SK-N-SH (cell line): ENCODE measurements at regions not wholly inside any gene's neighbourhood (a gene's known extent, or its start where the extent isn't known, plus 50 kb on each side); places are given as distances from the start of the nearest gene placed in this dataset.

Experiments used
- CTCF ChIA-PET: fragments of 300-600, 350-600 bp; formaldehyde crosslinking; extraction: SDS; loops from one replicate; lab custom pipeline; 2021; lab: Yijun Ruan, JAX
- POLR2A ChIA-PET: fragments of 350-600 bp; sonication (Branson Sonifier 250); formaldehyde crosslinking; extraction: SDS; loops from one replicate; lab custom pipeline; 2020; ENCODE audit warnings: antibody characterized with exemption, inconsistent platforms; lab: Yijun Ruan, JAX
- DNase-seq: peaks from one replicate; pipeline ENCODE4 v3.0.0; 2012
- H2AFZ ChIP-seq: fragments of 200-600 bp; sonication (generic); 2 replicates; pipeline ENCODE4 v1.8.1; 2016; ENCODE audit warnings: antibody characterized with exemption, mild to moderate bottlenecking, low read depth
- H3F3A ChIP-seq: fragments of 200-600 bp; sonication (generic); replicated peaks from 2 replicates; pipeline ENCODE3; 2016; ENCODE audit warnings: antibody characterized with exemption, mild to moderate bottlenecking; ENCODE audit not compliant: insufficient read depth
- H3K27ac ChIP-seq, 2 experiments: fragments of 200-500 bp in 1 of 2; fragments of 200-600 bp in 1 of 2; sonication (Bioruptor generic) in 1 of 2; sonication (generic), shearing (Covaris generic) in 1 of 2; 2 replicates each; pipeline versions ENCODE4 v1.5.1 to v1.6.1; 2014 to 2016; ENCODE audit warnings: low read depth in 2 of 2, inconsistent platforms in 1 of 2, low read length in 1 of 2, mild to moderate bottlenecking in 1 of 2, mixed read lengths in 1 of 2
- H3K27me3 ChIP-seq: fragments of 200-600 bp; sonication (generic), shearing (Covaris generic); 2 replicates; pipeline ENCODE4 v1.6.1; 2016; ENCODE audit warnings: mixed run types; ENCODE audit not compliant: insufficient read depth
- H3K36me3 ChIP-seq, 2 experiments: fragments of 200-500 bp in 1 of 2; fragments of 200-600 bp in 1 of 2; sonication (Bioruptor generic) in 1 of 2; sonication (generic) in 1 of 2; replicated peaks in 1 of 2; 2 replicates each; pipeline versions ENCODE3 to v1.5.1; 2014 to 2016; ENCODE audit warnings: low read length in 1 of 2, mild to moderate bottlenecking in 1 of 2; ENCODE audit not compliant: insufficient read depth in 2 of 2, control insufficient read depth in 1 of 2
- H3K4me1 ChIP-seq, 2 experiments: fragments of 200-500 bp in 1 of 2; fragments of 200-600 bp in 1 of 2; sonication (Bioruptor generic) in 1 of 2; sonication (generic), shearing (Covaris generic) in 1 of 2; 2 replicates each; pipeline versions ENCODE4 v1.5.1 to v1.6.1; 2014 to 2016; ENCODE audit warnings: low read depth in 1 of 2, low read length in 1 of 2, mixed run types in 1 of 2; ENCODE audit not compliant: insufficient read depth in 2 of 2, control insufficient read depth in 1 of 2
- H3K4me2 ChIP-seq: fragments of 200-600 bp; sonication (generic), shearing (Covaris generic); 2 replicates; pipeline ENCODE4 v1.6.1; 2017; ENCODE audit warnings: mixed run types
- H3K4me3 ChIP-seq, 2 experiments: fragments of 200-500 bp in 1 of 2; fragments of 200-600 bp in 1 of 2; sonication (Bioruptor generic) in 1 of 2; sonication (generic), shearing (Covaris generic) in 1 of 2; 2 replicates each; pipeline versions ENCODE4 v1.5.1 to v1.8.1; 2014 to 2016; ENCODE audit warnings: low read depth in 2 of 2, inconsistent platforms in 1 of 2, low read length in 1 of 2, mild to moderate bottlenecking in 1 of 2, mixed read lengths in 1 of 2, moderate library complexity in 1 of 2
- H3K79me2 ChIP-seq: fragments of 200-600 bp; sonication (generic); 2 replicates; pipeline ENCODE4 v1.8.1; 2017; ENCODE audit warnings: mild to moderate bottlenecking; ENCODE audit not compliant: insufficient read depth
- H3K9ac ChIP-seq: fragments of 200-600 bp; sonication (generic); 2 replicates; pipeline ENCODE4 v1.6.1; 2017; ENCODE audit warnings: mixed run types
- H3K9me2 ChIP-seq: fragments of 200-600 bp; sonication (generic); 2 replicates; pipeline ENCODE4 v1.6.1; 2017; ENCODE audit warnings: mixed run types
- H3K9me3 ChIP-seq: fragments of 200-600 bp; sonication (generic); 2 replicates; pipeline ENCODE4 v1.6.1; 2017; ENCODE audit warnings: mixed run types, mild to moderate bottlenecking, moderate library complexity
- H4K20me1 ChIP-seq: fragments of 200-600 bp; sonication (generic); 2 replicates; pipeline ENCODE4 v1.6.1; 2017; ENCODE audit warnings: mild to moderate bottlenecking, mixed run types; ENCODE audit not compliant: insufficient read depth
- CTCF ChIP-seq: fragments of 200-600 bp; sonication (generic); IDR thresholded peaks from 2 replicates; pipeline ENCODE4 v1.6.1; 2017; ENCODE audit warnings: antibody characterized with exemption, mild to moderate bottlenecking, moderate library complexity
- EP300 ChIP-seq, 2 experiments: IDR thresholded peaks; 2 replicates each; pipeline versions ENCODE4 v1.4.0 to v1.6.1; 2012; ENCODE audit warnings: borderline replicate concordance in 1 of 2, low read depth in 1 of 2, low read length in 1 of 2
- FOSL2 ChIP-seq: IDR thresholded peaks from 2 replicates; pipeline ENCODE4 v1.4.0; 2012; ENCODE audit warnings: low read depth, mild to moderate bottlenecking, moderate library complexity, borderline replicate concordance
- FOXJ3 ChIP-seq: sonication (generic); formaldehyde crosslinking; IDR thresholded peaks from 2 replicates; pipeline ENCODE4 v1.5.1; 2020; ENCODE audit warnings: mild to moderate bottlenecking, missing genetic modification reagents
- FOXM1 ChIP-seq: IDR thresholded peaks from 2 replicates; pipeline ENCODE4 v1.4.0; 2012; ENCODE audit warnings: low read depth, mild to moderate bottlenecking
- GABPA ChIP-seq: IDR thresholded peaks from 2 replicates; pipeline ENCODE4 v1.4.0; 2012; ENCODE audit warnings: low read depth, mild to moderate bottlenecking
- GATA2 ChIP-seq: sonication (generic); formaldehyde crosslinking; IDR thresholded peaks from 2 replicates; pipeline ENCODE4 v1.5.0; 2020; ENCODE audit warnings: mild to moderate bottlenecking, missing genetic modification reagents
- IRF3 ChIP-seq: fragments of 150-350 bp; IDR thresholded peaks from 2 replicates; pipeline ENCODE4 v1.6.1; 2016; ENCODE audit warnings: mild to moderate bottlenecking, low read depth, low read length
- MAX ChIP-seq: IDR thresholded peaks from 2 replicates; pipeline ENCODE4 v1.4.0; 2012; ENCODE audit warnings: low read depth
- MXI1 ChIP-seq: IDR thresholded peaks from 2 replicates; pipeline ENCODE4 v1.6.1; 2012; ENCODE audit warnings: mild to moderate bottlenecking, low read depth, low read length, improper control_type of control experiment
- NFIC ChIP-seq: IDR thresholded peaks from 2 replicates; pipeline ENCODE4 v1.4.0; 2012; ENCODE audit warnings: borderline replicate concordance
- POLR2AphosphoS5 ChIP-seq: IDR thresholded peaks from 2 replicates; pipeline ENCODE4 v1.6.1; 2012; ENCODE audit warnings: low read depth, low read length
- REST ChIP-seq: IDR thresholded peaks from 2 replicates; pipeline ENCODE4 v1.6.1; 2012; ENCODE audit warnings: mild to moderate bottlenecking, low read depth, low read length, moderate library complexity
- SIN3A ChIP-seq: IDR thresholded peaks from 2 replicates; pipeline ENCODE4 v1.6.1; 2012; ENCODE audit warnings: low read depth, mild to moderate bottlenecking, low read length, moderate library complexity, borderline replicate concordance
- USF2 ChIP-seq: fragments of 150-350 bp; IDR thresholded peaks from 2 replicates; pipeline ENCODE4 v1.6.1; 2017; ENCODE audit warnings: antibody characterized with exemption, low read length, low read depth, borderline replicate concordance
- YY1 ChIP-seq: IDR thresholded peaks from 2 replicates; pipeline ENCODE4 v1.4.0; 2012; ENCODE audit warnings: low read depth, mild to moderate bottlenecking
- WGBS: methylation state at CpG from one replicate; pipeline ENCODE4 v1.1.6; 2017; ENCODE audit warnings: low lambda C conversion rate; 5-methylcytosine and 5-hydroxymethylcytosine counted together

GRCh38 chr2:228777855-228778355 lies 493.2 kb downstream of the PID1 start:
- Histone ChIP-seq H2AFZ (no peak overlapping the region), H3K27me3 (no peaks in the 10 kb centered on the region), H3K36me3 (no peaks in the 10 kb centered on the region), H3K4me2 (no peak overlapping the region), H3K4me1 (no peaks in the 10 kb centered on the region)
- DNase-seq: no peak
- no peak for TF ChIP-seq MAX
- TF ChIP-seq REST: no peak
- no peak for TF ChIP-seq IRF3
- TF ChIP-seq SIN3A: no peak
- TF ChIP-seq, all 33 proteins: peak for 0
- ChIA-PET CTCF (no interaction called here), POLR2A (no interaction called here)
- H3F3A ChIP-seq: no peaks in the 10 kb centered on the region
- H3K27ac ChIP-seq: no peak overlapping the region
- no peak overlapping the region for H3K4me3 ChIP-seq
- no peaks in the 10 kb centered on the region for H3K9me2 ChIP-seq
- H3K9ac ChIP-seq: no peak overlapping the region
- WGBS: 37% methylated on average over 5 of the region's 5 CpGs
- no peaks in the 10 kb centered on the region for H3K9me3 ChIP-seq
- no peaks in the 10 kb centered on the region for H4K20me1 ChIP-seq
- no peaks in the 10 kb centered on the region for H3K79me2 ChIP-seq

GRCh38 chr2:228774548-228774947 lies 496.5 kb downstream of the PID1 start:
- H3K4me1 ChIP-seq: no peaks in the 10 kb centered on the region
- H3K9me3 ChIP-seq: no peaks in the 10 kb centered on the region
- no peaks in the 10 kb centered on the region for H4K20me1 ChIP-seq
- WGBS: 17% methylated on average over 2 of the region's 2 CpGs
- no peaks in the 10 kb centered on the region for H3K27me3 ChIP-seq
- CTCF ChIA-PET: no interaction called here
- no peak overlapping the region for H3K4me3 ChIP-seq
- no peak overlapping the region for H3K4me2 ChIP-seq
- peak; percentile 65 for TF ChIP-seq GATA2 (CRISPR knock-in tag)
- TF ChIP-seq FOXJ3: no peak
- no peak for TF ChIP-seq FOXM1
- 0 out of 4 replicates have a peak, but pooled peaks of 1 of the 2 experiments have one; percentile 6 for TF ChIP-seq EP300 (IDR thresholded peaks at IDR 0.05; ENCODE audit: borderline replicate concordance in 1 of 2, low read depth in 1 of 2, low read length in 1 of 2)
- no peak for TF ChIP-seq IRF3
- no peak for TF ChIP-seq CTCF
- no peak for TF ChIP-seq FOSL2
- TF ChIP-seq USF2: no peak
- no peak for TF ChIP-seq NFIC
- no peak for TF ChIP-seq GABPA
- TF ChIP-seq MXI1: no peak
- TF ChIP-seq YY1: no peak
- no peak for TF ChIP-seq POLR2AphosphoS5
- TF ChIP-seq, all 33 proteins: peak for 2
- no peaks in the 10 kb centered on the region for H3F3A ChIP-seq
- POLR2A ChIA-PET: no interaction called here
- H3K27ac ChIP-seq: no peak overlapping the region; a peak in 1 of 4 replicates
- no peaks in the 10 kb centered on the region for H3K79me2 ChIP-seq
- DNase-seq: peak; percentile 19
- no peaks in the 10 kb centered on the region for H3K36me3 ChIP-seq
- no peak overlapping the region for H2AFZ ChIP-seq
- no peaks in the 10 kb centered on the region for H3K9me2 ChIP-seq
- no peak overlapping the region for H3K9ac ChIP-seq
